Heart left ventricle (tissue), 16 donors: ENCODE measurements at regions not wholly inside any gene's neighbourhood (a gene's known extent, or its start where the extent isn't known, plus 50 kb on each side); places are given as distances from the start of the nearest gene placed in this dataset.

Source experiments
- ATAC-seq, 4 donors: fragments of 200-7000 bp; cut with Tn5 transposase; one replicate each; pipeline ENCODE4 v1.9.1; 2020 to 2022; ENCODE audit warnings: moderate library complexity in 4 of 4, mild to moderate bottlenecking in 3 of 4, moderate number of reproducible peaks in 1 of 4
- DNase-seq, 5 donors: peaks; one replicate each; pipeline ENCODE4 v3.0.0-alpha.2; 2020
- H3K27ac ChIP-seq, 12 donors: fragments of 200-600 bp; sonication (generic) in 4 of 12; one replicate each; pipeline versions ENCODE4 v1.5.0 to v1.8.0; 2016 to 2022; ENCODE audit warnings: mild to moderate bottlenecking in 2 of 12
- H3K27me3 ChIP-seq, 9 donors: fragments of 200-600 bp; sonication (generic) in 2 of 9; one replicate each; pipeline versions ENCODE4 v1.5.1 to v1.8.0; 2016 to 2022; ENCODE audit warnings: mild to moderate bottlenecking in 3 of 9
- H3K36me3 ChIP-seq, 9 donors: fragments of 200-600 bp; sonication (generic) in 2 of 9; one replicate each; pipeline versions ENCODE4 v1.5.0 to v1.8.0; 2018 to 2022; ENCODE audit warnings: mild to moderate bottlenecking in 2 of 9
- H3K4me1 ChIP-seq, 12 donors: fragments of 200-600 bp; sonication (generic) in 4 of 12; one replicate each; pipeline versions ENCODE4 v1.5.0 to v1.8.0; 2016 to 2022; ENCODE audit warnings: mild to moderate bottlenecking in 3 of 12
- H3K4me3 ChIP-seq, 12 donors: fragments of 200-600 bp; sonication (generic) in 4 of 12; one replicate each; pipeline versions ENCODE4 v1.5.0 to v1.8.0; 2017 to 2022; ENCODE audit warnings: mild to moderate bottlenecking in 9 of 12, moderate library complexity in 4 of 12
- H3K9me3 ChIP-seq, 12 donors: fragments of 200-600 bp; sonication (generic) in 4 of 12; one replicate each; pipeline versions ENCODE4 v1.5.0 to v1.8.0; 2016 to 2022; ENCODE audit warnings: mild to moderate bottlenecking in 1 of 12
- POLR2A ChIP-seq, 2 donors: fragments of 450-650 bp; IDR thresholded peaks; one replicate each; pipeline ENCODE4 v1.6.1; 2017; ENCODE audit warnings: antibody characterized with exemption in 2 of 2, mild to moderate bottlenecking in 2 of 2, moderate library complexity in 2 of 2
- WGBS, 4 donors: extraction: QIAGEN DNeasy Blood & Tissue Kit in 2 of 4; methylation state at CpG; one replicate each; pipeline versions ENCODE4 v1.1.5 to v1.1.7; 2013 to 2018; 5-methylcytosine and 5-hydroxymethylcytosine counted together
- intact Hi-C, 10 donors: fragments of 100-400 bp; cut with DNase I; formaldehyde crosslinking; loops; one replicate each; pipeline versions ENCODE4 v1.11.1 to v1.14.2; 2022
- TF ChIP-seq, protein P1 (sequence below), 12 donors: fragments of 200-600 bp; sonication (generic) in 4 of 12; IDR thresholded peaks; one replicate each; pipeline versions ENCODE4 v1.5.0 to v1.8.0; 2018 to 2022; ENCODE audit warnings: antibody characterized with exemption in 12 of 12, mild to moderate bottlenecking in 5 of 12
- donor health status: ischemic (EF 13 %, LVEDD 7.1; RV severe dilation, severe dysfunction).
- donor health status: healthy with polysubstance abuse.
- donor health status: DM: no; HTN: yes; CAD: no.
- donor health status: DM: no; HTN: no; CAD: no.
- donor health status: ischemic (EF 25% LVEDD 6.9; RV normal size, moderate dysfunction).
- donor health status: ischemic (EF 25% LVEDD 5.7; RV mildly dilated, moderate dysfunction).
- donor health status: healthy.
- donor health status: DM: yes; HTN: yes; CAD: no.
- donor health status: ischemic (EF 35%, LVEDD 5.7; RV mildly dilated, moderate dysfunction).
- donor health status: nonischemic (EF 11% LVEDD 7.7; RV severe dilation, severe dysfunction).
- donor health status: DM: yes; HTN: yes; CAD: no.
- donor health status: PGD.
- donor health status: ischemic (EF 29% LVEDD 5.4; RV normal size, mild dysfunction).
- donor health status: nonischemic (EF 23%, LVEDD 6.1; RV moderate dilation, normal function).

DNA sequence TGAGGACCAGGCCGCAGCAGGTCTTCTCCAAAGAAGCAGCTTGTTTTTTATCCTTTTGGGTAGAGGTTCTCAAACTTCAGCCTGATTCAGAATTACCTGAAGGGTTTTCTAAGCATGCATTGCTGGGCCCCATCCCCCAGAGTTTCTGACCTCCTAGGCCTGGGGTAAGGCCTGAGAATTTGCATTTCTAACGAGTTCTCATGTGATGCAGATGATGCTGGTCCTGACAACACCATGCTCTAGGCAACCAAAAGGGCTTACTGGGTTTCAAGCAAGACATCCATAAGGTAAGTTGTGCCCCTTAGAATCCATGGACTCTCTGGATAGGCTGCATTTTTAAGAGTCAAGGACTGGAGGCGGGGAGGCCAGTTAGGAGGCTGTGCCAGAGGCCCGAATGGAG is 295.1 kb downstream of the HHIPL2 start:
- H3K27me3 ChIP-seq: no peaks in the 10 kb centered on the region
- no peak overlapping the region for H3K27ac ChIP-seq
- WGBS, 4 donors: 79 to 87% (median 83%) methylated on average over 4 of the region's 4 CpGs
- ATAC-seq (no peak), DNase-seq (no peak)
- TF ChIP-seq, protein P1, sequence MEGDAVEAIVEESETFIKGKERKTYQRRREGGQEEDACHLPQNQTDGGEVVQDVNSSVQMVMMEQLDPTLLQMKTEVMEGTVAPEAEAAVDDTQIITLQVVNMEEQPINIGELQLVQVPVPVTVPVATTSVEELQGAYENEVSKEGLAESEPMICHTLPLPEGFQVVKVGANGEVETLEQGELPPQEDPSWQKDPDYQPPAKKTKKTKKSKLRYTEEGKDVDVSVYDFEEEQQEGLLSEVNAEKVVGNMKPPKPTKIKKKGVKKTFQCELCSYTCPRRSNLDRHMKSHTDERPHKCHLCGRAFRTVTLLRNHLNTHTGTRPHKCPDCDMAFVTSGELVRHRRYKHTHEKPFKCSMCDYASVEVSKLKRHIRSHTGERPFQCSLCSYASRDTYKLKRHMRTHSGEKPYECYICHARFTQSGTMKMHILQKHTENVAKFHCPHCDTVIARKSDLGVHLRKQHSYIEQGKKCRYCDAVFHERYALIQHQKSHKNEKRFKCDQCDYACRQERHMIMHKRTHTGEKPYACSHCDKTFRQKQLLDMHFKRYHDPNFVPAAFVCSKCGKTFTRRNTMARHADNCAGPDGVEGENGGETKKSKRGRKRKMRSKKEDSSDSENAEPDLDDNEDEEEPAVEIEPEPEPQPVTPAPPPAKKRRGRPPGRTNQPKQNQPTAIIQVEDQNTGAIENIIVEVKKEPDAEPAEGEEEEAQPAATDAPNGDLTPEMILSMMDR (IDR thresholded peaks at IDR 0.05): no peak
- TF ChIP-seq POLR2A (IDR thresholded peaks at IDR 0.05): no peak
- H3K9me3 ChIP-seq: peaks cover 0 to 12% (median 0%) of the 10 kb centered on the region in 12 donors
- intact Hi-C loops: no loop called here
- no peaks in the 10 kb centered on the region for H3K4me1 ChIP-seq
- no peaks in the 10 kb centered on the region for H3K36me3 ChIP-seq
- no peak overlapping the region for H3K4me3 ChIP-seq

DNA sequence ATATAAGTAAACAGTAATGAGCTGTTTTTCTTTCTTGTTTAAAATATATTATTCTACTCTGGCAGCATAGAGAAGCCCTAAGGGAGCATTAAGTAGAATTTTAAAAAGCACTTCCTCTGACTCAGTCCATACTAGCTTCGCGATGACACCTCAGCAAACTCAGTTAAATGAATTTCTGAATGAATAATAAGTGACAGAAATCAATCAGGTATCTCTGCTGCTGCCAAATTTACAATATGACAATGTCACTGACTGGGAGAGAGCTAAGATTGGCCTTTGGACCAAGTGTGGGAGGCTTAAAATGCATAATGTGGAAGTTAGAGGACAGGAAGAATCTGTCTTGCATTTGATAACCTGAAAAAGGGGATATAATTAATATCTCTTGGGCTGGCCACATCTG is 296.1 kb downstream of the HHIPL2 start:
- WGBS, 4 donors: 86 to 93% (median 92%) methylated on average over 2 of the region's 2 CpGs
- intact Hi-C loops: no loop called here
- peaks cover 0 to 12% (median 0%) of the 10 kb centered on the region in 12 donors for H3K9me3 ChIP-seq
- H3K27ac ChIP-seq: no peak overlapping the region
- H3K27me3 ChIP-seq: no peaks in the 10 kb centered on the region
- no peaks in the 10 kb centered on the region for H3K4me1 ChIP-seq
- no peak for ATAC-seq
- DNase-seq: no peak
- H3K4me3 ChIP-seq: no peak overlapping the region
- no peaks in the 10 kb centered on the region for H3K36me3 ChIP-seq
- TF ChIP-seq POLR2A (IDR thresholded peaks at IDR 0.05): no peak
- TF ChIP-seq, protein P1 (IDR thresholded peaks at IDR 0.05): no peak

DNA sequence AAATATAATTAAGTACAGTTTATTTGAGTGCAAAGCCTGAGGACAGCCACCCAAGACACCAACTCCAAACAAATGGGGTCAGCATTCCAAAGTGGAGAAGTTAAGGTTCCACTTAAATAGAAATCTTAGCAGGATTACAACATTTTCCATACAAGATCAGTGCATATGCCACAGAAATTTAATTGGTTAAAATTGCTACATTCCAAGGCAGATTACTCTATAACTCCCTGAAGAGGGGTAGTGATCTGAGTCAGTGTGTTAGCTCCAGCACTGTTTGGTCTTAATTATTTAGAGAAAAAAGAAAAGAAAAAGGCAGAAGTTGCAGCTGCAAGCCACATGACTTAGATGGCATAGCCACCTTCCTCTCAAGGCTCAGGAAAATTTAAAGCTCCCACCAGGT is 297.5 kb downstream of the HHIPL2 start:
- Histone ChIP-seq H3K27ac (no peak overlapping the region), H3K9me3 (peaks cover 0 to 12% (median 0%) of the 10 kb centered on the region in 12 donors), H3K27me3 (no peaks in the 10 kb centered on the region), H3K4me1 (no peaks in the 10 kb centered on the region), H3K36me3 (no peaks in the 10 kb centered on the region), H3K4me3 (no peak overlapping the region)
- DNase-seq (no peak), ATAC-seq (no peak)
- intact Hi-C loops: no loop called here
- TF ChIP-seq POLR2A (IDR thresholded peaks at IDR 0.05): no peak
- TF ChIP-seq, protein P1 (IDR thresholded peaks at IDR 0.05): no peak

DNA sequence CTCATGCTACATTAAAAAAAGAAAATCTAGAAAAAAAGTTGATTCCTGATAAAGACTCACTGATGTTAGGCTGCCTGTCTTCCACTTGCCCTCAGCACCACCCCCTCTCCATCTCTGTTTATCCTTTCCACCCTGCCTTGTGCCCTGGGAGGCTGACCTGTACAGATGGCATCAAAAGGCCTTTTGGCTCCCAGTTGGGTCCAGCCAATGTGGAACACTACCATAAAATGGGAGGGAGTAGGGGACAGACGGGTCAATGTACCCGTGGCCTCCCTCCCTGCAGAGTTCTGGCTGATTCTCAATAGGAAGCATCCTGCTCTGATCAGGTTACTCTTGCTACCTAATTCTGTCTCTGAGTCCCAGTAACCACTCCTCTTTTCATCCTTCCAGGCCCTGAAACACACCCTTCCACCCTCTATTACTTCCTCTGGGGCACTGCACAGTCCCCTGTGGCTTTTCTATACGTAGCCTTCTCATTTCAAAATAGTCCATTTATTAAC is 300.0 kb downstream of the HHIPL2 start:
- no peak for DNase-seq
- intact Hi-C loops: no loop called here
- TF ChIP-seq, protein P1 (IDR thresholded peaks at IDR 0.05): no peak
- no peak for TF ChIP-seq POLR2A (IDR thresholded peaks at IDR 0.05)
- H3K4me1 ChIP-seq: no peaks in the 10 kb centered on the region
- no peak overlapping the region for H3K27ac ChIP-seq
- WGBS, 4 donors: 58 to 64% (median 64%) methylated on average over 3 of the region's 3 CpGs
- ATAC-seq: no peak
- peaks cover 0 to 9% (median 0%) of the 10 kb centered on the region in 12 donors for H3K9me3 ChIP-seq
- H3K36me3 ChIP-seq: no peaks in the 10 kb centered on the region
- no peak overlapping the region for H3K4me3 ChIP-seq
- H3K27me3 ChIP-seq: no peaks in the 10 kb centered on the region
